Urothelium cell line (cell line): ENCODE measurements at regions not wholly inside any gene's neighbourhood (a gene's known extent, or its start where the extent isn't known, plus 50 kb on each side); places are given as distances from the start of the nearest gene placed in this dataset.
A peak's percentile ranks its signal among the peaks of the same experiment; 100 is the strongest.

Source experiments
- DNase-seq: peaks from one replicate; pipeline ENCODE4 v3.0.0; 2011; ENCODE audit warnings: low spot score, mixed read lengths
- FAIRE-seq: peaks from 2 replicates; lab custom pipeline; 2011; peaks lifted over from hg19 to GRCh38; lab: Jason Lieb, UNC

DNA sequence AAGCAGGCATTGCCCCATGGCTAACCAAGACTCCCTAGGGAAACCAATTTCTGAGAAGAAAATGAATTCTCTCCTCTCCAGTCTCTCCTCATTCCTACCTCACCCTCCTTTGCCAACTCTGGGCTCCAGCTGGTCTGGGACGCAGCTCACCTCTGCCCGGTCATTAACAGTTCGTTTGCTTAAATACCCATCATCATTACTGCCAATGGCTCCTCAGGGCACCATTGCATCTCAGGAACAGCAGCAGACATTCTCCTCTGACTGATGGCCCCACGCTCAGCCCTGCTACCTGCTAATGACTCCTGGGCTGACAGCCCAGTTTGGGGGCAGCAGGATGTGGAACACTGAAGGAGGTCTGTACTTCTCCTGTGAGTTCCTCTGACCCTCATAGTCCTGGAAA, 462.0 kb downstream of the INSC start:
- DNase-seq (no peak), FAIRE-seq (no peak)

DNA sequence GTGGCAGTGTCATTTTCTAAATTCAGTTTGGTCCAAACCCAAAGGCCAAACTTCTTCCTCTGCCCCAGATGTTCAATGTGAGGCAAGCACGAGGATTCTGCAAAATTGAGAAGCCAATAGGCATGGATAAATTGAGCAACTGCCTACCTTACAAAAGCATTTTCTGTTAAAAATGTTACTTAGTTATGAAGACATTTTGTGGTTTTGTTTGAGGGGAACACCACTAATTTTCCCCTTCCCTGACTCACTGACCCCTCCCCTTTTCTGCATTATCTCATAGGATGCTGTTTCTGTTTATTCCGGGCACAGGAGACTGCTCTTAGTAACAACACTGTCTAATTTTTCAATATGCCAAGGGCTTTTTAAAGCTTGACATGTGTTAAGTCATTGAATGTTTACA, 462.8 kb downstream of the INSC start:
- FAIRE-seq (no peak), DNase-seq (no peak)

DNA sequence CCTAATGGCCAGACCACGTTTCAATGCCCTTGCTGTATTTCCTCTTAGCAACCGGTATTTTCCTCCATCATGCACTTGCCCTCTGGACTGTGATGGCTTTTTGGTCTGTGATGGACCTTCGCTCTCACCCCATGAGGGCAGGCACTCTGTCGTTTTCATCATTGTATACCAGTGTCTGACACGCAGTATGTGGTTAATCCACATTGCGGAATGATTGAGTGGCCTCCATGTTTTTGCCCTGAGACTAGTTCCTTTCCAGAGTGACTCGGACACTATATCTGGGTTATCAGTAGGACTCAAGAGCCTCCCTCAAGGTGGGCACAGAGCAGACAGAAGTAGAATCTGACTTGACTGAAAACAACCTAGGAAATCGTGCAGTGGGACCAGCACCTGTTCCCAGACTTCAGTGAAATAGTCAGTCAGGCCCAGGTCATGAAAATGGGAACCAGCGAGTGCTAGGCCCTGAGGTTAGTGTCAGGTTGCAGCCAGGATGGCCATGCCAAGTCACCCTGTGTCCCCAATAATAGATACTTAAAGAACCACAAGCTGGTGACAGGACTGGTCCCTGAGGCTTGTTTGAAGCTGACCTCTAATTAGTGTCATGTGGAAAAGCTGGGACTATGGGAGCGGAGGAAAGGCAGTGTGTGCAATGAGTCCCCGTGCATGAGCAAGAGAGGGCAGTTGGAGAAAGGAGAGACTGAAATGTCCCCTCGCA, 464.7 kb downstream of the INSC start:
- DNase-seq (no peak), FAIRE-seq (no peak)

DNA sequence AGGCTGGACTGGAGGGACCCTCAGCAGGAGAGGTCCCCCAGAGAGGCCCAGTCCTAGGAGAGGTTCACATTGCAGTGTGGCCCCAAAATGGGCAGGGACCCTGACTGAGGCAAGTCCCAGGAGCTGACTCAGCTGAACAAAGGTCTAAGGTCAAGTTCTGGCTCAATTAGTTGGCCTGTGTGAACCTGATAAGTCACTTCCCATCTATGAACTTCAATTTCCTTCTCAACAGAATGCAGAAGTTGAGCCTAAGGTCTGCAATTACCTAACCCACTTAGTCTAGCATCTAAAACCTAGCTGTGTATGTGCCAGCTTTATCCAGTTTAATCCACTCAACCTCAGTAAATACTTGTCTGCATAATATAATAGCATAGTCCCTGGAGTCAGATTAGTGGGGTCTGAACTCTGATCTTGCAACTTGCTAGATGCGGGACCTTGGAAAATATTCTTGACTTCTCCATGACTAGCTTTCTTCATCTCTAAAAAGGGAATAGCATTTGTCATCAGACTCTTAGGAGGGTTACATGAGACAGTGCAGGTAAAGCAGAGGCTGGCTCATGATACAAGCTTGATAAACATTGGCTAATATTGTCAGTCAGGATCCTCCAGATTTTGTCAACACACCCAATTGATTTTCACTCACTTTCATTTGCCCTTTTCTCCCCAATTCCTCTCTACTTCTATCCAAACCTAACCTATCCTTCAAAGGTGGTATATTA, 465.5 kb downstream of the INSC start:
- DNase-seq (no peak), FAIRE-seq (no peak)

DNA sequence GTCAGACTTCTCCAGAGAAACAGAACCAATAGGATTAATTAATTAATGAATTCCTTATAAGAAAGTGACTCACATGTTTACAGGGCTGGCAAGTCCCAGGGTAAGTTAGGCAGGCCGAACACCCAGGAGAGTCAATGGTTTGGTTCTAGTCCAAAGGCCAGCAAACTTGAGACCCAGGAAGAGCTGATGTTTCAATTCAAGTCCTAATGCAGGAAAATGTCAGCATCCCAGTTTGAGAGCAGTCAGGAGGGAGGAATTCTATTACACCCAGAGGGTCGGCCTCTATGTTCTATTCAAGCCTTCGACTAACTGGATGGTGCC, 466.0 kb downstream of the INSC start:
- DNase-seq (no peak), FAIRE-seq (no peak)

DNA sequence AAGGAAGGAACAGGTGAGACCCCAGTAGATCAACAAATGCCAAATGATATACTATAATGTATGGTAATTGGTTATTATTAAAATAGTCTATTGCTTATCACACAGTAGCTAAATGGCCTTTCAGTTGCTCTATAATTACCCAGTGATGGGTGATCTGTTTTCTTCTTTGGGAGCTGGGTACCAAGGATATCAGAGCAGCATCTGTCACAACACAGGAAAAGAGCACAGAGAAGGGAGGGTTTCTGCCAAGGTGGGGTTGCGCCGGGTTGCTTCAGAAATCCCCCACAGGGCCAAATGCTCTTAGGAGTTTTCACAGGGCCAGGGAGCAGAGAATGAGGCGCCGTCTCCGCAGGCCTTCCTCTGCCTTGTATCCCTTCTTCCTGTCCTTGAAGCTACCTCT, 469.4 kb downstream of the INSC start:
- no peak for DNase-seq
- FAIRE-seq, result no peak

DNA sequence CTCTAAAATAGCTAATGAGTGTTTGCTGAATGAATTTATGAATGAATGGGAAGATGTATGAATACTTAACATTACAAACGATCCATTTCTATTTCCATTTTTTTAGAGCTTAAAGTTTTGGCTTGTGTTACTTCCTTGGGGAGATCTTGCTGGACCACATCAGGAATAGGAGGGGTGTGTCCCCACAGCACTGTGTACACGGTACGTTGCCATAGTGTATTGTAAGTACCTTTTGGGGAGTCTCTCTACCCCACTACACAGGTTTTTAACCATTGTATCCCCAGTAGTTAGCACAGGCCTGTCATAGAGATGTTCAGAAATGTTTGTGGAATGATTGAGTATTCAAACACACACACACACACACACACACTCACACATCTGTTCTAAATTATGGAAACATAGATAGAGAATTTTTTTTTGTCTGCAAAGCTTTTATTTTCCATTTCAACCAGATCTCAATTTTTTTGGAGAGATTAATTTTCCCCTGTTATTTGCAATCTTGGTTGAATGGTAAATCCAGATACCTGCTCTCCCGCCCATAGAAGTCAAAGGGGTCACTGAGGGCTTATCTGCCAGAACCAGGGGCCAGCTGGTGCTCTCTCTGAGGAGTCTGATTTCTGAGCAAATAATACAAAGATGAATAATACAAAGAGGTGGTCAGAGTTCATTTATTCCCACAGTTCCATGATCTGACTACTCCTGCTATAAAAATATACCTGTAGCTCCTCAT, 471.0 kb downstream of the INSC start:
- DNase-seq, result no peak
- peak; percentile 27 for FAIRE-seq

DNA sequence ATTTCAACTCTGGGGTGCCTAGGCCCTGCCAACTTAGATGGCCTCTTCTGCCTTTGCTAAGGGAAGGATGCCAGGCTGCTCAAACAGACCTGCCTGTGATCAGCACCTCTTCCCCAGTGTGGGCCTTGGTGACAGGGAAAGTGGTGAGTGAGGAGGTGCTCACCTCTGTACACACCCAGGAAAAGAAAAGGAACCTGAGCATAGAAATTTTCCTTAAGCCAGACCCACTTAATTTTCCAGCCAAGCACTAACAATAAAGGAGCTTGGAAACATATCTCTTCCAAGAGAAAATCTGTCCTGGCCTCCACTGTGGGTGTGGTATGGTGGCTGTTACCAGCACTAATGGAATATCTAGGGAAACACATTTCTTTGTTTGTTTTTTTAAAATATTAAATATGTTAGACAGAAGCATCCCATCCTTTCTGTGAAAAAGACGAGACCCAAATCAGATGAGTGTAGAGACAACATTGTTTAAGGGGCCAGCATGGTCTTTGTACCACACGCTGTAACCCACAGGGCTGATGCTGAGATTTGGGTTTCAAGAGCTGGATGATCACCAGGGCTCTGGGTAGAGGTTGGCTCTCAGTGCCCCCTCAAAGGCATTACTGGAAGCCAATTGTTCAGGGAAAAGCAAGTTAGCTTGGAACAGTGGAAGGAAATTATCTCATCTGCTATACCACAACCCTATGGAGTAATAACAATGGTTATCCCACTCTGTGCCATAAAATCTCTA, 472.2 kb downstream of the INSC start:
- DNase-seq, result no peak
- FAIRE-seq, result no peak

DNA sequence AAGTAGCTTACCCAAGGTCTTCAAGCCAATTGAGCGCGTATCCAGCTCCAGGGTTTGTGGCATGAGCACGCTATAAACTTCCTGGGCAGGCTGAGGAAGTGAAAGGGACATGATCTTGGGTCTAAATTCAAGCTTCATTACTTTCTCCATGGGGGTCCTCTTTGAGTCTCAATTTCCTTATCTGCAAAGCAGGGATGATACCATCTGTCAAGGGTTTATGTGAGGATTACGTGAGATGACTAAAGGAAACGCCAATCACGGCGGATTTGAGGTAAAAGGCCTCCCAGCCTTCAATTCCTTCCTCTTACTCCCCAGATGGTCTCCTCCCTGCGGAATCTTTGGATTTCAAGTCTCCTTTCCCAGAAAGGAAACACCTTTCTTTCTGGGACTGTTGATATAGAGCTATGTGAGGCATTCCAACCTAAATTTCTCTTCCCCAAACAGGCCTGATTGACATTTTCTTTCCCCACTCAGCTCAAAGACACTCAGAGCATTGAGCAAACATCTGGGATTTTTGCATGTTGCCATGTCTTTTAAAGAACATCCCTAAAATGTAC, 474.4 kb downstream of the INSC start:
- DNase-seq (no peak), FAIRE-seq (no peak)

DNA sequence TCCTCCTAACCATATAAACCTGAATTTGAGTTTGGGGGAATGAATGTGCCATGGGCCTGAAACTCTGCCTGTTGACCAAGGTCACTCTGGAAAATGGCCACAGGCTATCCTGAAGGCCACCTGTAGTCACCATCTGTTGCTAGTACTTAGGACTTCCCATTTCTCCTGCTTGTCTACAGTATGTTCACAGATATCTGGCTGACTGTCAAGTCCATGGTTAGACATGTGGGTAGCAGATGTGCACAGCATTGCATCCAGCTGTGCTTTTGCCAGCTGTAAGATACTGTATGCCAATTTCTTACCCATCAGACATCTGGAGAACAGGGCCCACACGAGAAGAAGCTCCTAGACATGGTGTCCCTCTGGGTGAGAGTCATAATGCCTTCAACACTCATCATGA, 475.4 kb downstream of the INSC start:
- no peak for DNase-seq
- no peak for FAIRE-seq

DNA sequence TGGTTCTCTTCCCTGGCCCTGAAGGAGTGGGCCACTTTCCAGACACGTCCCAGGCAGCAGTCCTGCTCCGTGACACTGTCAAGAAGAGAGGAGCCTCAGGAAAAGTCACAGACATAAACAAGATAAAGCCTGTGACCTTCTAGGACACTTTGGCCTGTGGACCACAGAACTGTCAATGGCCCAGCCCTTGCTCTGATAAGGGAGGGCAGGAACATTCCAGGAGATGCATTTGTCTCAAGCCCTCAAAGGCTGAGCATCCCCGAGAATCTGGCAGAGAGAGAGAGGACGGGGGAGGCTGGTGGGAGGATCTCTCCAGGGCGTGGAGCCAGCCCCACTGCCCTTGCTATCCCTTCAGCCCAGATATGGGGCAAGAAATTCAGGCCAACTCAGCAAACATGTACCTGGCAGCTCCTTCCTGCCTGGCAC, 476.4 kb downstream of the INSC start:
- DNase-seq, result no peak
- FAIRE-seq, result no peak

DNA sequence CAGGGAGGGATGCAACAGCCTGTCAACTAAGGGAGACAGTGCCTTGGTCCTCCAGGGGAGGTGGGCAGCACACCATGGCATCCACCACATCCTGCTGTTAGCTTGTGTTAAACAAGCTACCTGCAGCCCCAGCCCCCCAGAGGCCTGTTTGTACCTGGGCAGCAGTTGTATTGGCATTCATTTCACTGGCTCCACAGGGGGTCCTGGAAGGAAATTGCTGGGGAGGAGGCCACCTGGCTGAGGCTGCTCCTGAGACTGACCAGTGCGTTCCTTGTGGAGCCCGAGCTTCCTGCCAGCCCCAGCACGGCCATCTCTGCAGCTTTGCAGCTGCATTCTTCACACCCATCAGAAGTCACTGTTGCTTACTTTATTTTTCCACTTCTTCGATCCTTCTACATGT, 479.9 kb downstream of the INSC start:
- no peak for FAIRE-seq
- no peak for DNase-seq

DNA sequence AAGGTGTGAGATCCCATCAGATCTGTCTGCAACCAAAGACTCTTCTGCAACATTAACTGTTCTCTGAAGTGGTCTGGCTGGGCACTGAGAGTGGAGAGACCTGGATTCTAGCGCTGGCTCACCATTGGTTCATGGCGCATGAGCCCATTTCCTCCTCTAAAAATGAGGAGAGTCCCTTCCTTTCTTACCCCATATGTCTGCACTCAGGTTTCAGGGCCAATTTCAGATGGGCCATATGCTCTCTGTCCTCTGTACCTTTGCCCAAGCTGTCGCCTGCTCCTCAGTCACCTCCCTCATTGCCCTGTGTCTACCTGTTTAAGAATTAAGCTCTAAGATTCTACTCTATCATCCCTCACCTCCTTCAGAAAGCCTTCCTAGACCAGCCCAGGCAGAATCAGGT, 484.7 kb downstream of the INSC start:
- DNase-seq (no peak), FAIRE-seq (no peak)

DNA sequence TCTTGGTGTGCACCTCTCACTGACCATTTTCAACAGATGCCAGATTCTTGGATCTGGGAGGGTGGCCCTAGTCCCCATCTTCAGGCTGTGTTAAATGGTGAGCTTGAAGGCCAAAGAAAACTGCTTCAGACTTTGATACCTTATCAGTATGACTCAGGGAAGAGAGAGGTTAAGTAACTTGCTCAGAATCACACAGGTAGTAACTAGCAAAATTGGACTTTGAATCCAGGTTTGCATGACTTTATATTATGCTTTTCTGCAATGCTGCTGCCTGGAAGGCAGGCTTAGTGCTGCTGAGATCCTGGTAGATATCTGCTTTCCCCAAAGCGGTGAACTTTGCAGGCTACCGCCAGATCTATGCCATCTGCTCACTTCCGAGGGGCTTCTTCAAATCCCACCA, 487.3 kb downstream of the INSC start:
- no peak for FAIRE-seq
- no peak for DNase-seq

DNA sequence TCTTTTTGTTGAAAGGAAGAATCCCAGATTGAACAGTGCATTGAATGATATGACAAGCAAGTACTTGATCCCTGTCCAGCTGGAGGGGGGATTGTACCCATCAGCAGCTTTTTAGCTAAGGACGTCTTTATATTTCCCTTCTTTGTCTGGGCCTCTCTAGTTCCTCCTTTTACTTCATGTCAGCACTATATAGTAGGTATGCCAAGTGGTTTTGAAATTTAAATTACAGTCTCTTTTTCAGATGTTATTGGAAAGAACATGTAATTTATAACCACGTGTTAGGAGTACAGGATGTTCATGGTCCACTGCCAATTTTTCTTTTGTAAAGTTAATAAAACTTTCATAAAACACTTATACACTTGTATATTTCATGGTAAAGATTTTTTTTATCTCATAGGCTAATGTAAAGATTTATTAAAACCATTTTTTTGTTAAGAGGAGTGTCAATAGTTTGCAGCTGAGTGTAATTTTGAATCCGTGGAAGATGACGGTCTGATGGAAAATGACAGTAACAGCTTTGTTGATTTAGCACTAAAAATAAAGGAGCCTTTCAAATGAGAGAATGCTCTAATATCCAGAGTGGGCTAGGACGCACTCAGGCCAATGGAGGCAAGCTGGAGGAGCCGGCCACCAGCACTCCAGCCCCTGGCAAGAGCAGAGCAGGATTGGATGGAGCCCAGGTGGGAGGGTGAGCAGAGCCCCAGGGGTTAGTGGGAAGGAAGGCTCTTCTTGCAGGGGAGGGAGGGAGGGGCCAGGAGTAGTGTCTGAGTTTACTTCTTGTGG, 488.3 kb downstream of the INSC start:
- DNase-seq, result no peak
- no peak for FAIRE-seq

DNA sequence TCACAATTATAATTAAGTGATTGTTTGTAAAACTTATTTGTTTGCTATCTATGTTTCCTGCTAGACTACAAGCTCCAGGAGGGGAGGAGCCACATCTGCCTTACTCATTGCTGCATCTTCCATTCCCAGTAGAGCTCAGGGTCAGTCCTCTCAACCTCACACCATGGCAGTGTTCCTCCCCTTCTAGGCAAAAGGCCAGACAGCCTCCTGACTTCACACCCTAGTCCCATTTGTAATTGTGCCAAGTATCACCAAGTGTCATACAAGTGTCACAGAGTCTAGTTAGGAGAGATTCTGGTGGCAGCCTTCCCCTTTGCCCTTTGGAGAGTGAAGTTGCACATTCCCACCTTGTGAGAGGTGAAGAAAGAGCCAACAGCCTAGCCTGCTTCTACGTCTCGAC, 490.4 kb downstream of the INSC start:
- FAIRE-seq (no peak), DNase-seq (no peak)

DNA sequence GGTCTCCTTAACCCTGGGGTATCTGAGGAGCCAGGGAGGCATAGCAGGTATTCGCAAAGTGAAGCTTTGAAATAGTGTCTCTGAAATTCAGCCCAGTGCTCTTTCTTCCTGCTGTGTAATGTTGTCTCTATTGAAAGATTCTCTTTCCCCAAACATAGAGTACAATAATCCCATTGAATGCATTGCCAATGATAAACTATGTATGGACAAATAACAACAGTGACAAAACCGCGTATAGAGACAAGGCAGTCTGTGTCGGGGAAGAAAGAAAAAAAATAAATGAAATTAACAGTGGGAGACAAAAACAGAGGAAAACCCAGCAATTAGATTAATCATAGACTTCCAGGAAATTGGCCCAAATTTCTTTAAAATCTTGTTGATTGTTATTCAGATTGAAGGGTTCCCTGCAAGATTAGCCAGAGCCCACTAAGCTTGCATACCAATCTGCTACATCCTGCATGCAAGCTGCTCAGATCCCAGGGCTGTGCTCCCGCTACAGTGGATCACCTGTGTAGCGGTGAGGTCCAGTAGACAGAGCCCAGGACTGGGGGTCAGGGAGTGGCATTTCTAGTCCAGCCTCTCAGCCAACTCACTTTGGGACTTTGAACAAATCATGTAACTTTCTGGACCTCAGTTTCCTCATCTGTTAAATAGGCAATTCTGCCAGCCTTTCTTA, 492.8 kb downstream of the INSC start:
- FAIRE-seq, result no peak

DNA sequence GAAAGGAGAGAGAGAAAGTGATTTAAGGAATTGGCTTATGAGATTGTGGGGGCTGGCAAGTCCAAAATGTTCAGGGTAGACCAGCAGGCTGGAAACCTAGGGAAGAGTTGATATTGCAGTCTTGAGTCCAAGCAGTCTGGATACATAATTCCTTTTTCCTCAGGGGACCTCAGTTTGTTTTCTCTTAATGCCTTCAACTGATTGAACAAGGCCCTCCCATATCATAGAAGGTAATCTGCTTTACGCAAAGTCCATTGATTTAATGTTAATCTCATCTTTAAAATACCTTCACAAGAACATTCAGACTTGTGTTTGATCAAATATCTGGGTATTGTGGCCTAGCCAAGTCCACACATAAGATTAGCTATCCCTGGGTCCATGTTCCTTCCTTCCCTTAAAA, 494.7 kb downstream of the INSC start:
- no peak for FAIRE-seq

More for the DNA sequence above, 492.8 kb downstream of the INSC start:
- DNase-seq, result no peak

DNA sequence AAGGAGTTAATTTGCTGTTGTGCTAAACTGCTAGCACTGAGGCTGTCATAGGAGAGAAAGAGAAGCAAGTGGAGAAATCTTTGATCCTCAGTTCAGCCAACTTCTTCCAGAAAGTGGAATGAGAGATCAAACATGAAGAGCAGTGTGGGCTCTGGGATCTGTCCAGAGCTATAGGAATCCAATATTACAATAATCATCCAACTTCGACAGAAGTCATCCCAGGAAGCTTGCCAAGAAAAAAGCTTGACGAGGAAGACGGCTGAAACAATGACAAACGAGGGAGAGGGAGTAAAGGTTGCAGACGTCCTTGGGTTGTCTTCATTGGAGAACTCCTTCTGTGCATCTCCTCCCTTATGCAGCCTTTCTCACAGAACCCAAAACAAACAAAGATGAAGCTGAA, 496.2 kb downstream of the INSC start:
- DNase-seq, result no peak
- FAIRE-seq, result no peak

More for the DNA sequence above, 494.7 kb downstream of the INSC start:
- no peak for DNase-seq

DNA sequence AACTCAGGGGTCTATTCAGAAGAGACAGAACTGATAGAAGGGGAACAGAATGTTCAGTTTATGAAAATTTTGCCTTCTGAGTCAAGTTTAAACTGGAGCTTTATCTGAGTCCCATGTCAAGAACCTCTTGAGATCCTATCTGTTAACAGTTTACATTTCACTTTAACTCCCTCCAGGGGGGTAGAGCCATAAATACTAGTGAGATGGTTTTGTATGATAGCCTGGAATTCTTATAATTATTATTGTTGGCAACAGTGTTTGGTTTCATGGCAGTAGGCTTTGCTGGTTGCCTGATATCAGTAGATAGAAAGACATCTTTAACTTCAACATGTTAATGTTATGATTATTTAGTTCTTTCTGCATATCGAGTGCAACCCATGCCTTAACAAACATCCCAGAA, 498.5 kb downstream of the INSC start:
- no peak for DNase-seq
- FAIRE-seq, result no peak
